Smooth muscle cell (in vitro differentiated cells): ENCODE measurements at regions not wholly inside any gene's neighbourhood (a gene's known extent, or its start where the extent isn't known, plus 50 kb on each side); places are given as distances from the start of the nearest gene placed in this dataset.

ENCODE experiments used
- DNase-seq: peaks from one replicate; lab custom pipeline; 2025; ENCODE audit not compliant: unreplicated experiment; lab: John Stamatoyannopoulos, UW
- H2AFZ ChIP-seq: fragments of 200-600 bp; sonication (generic); 2 replicates; pipeline ENCODE4 v1.6.0; 2016; ENCODE audit warnings: antibody characterized with exemption, low read depth, mild to moderate bottlenecking
- H3F3A ChIP-seq: fragments of 200-600 bp; sonication (generic); 2 replicates; pipeline ENCODE4 v1.6.0; 2017; ENCODE audit warnings: antibody characterized with exemption, low read depth
- H3K27ac ChIP-seq: fragments of 200-600 bp; sonication (generic); 2 replicates; pipeline ENCODE4 v1.5.1; 2016; ENCODE audit warnings: low read depth, mild to moderate bottlenecking
- H3K27me3 ChIP-seq: fragments of 200-600 bp; sonication (generic); 2 replicates; pipeline ENCODE4 v1.6.1; 2016; ENCODE audit warnings: low read depth, mild to moderate bottlenecking
- H3K36me3 ChIP-seq: fragments of 200-600 bp; sonication (generic); 2 replicates; pipeline ENCODE4 v1.5.1; 2016; ENCODE audit warnings: low read depth
- H3K4me1 ChIP-seq: fragments of 200-600 bp; sonication (generic); 2 replicates; pipeline ENCODE4 v1.5.1; 2016; ENCODE audit warnings: low read depth
- H3K4me2 ChIP-seq: fragments of 200-600 bp; sonication (generic); 2 replicates; pipeline ENCODE4 v1.6.0; 2016; ENCODE audit warnings: mild to moderate bottlenecking
- H3K4me3 ChIP-seq: fragments of 200-600 bp; sonication (generic); 2 replicates; pipeline ENCODE4 v1.5.1; 2016; ENCODE audit warnings: mild to moderate bottlenecking
- H3K79me2 ChIP-seq: fragments of 200-600 bp; sonication (generic); 2 replicates; pipeline ENCODE4 v1.6.0; 2016; ENCODE audit warnings: low read depth, mild to moderate bottlenecking
- H3K9ac ChIP-seq: fragments of 200-600 bp; sonication (generic); 2 replicates; pipeline ENCODE4 v1.6.0; 2016; ENCODE audit warnings: low read depth
- H3K9me3 ChIP-seq: fragments of 200-600 bp; sonication (generic); replicated peaks from 2 replicates; pipeline ENCODE4 v1.5.1; 2016; ENCODE audit warnings: low read depth
- H4K20me1 ChIP-seq: fragments of 200-600 bp; sonication (generic); 2 replicates; pipeline ENCODE4 v1.6.0; 2016; ENCODE audit warnings: low read depth
- CTCF ChIP-seq: fragments of 200-600 bp; sonication (generic); IDR thresholded peaks from 2 replicates; pipeline ENCODE4 v1.5.1; 2017; ENCODE audit warnings: borderline replicate concordance, mild to moderate bottlenecking, antibody characterized with exemption; ENCODE audit not compliant: insufficient read depth, poor library complexity, severe bottlenecking
- WGBS: methylation state at CpG from one replicate; pipeline ENCODE4 v1.1.7; 2016; ENCODE audit warnings: low lambda C conversion rate; 5-methylcytosine and 5-hydroxymethylcytosine counted together

- no peak overlapping the region for H3K4me3 ChIP-seq
- WGBS, result 94% methylated on average over 14 of the region's 14 CpGs
- no peak overlapping the region for H2AFZ ChIP-seq
- TF ChIP-seq CTCF, result no peak
- no peaks in the 10 kb centered on the region for H3K9me3 ChIP-seq
- H3K27me3 ChIP-seq, result no peaks in the 10 kb centered on the region
- no peak for DNase-seq
- H3K4me1 ChIP-seq, result no peaks in the 10 kb centered on the region
- no peak overlapping the region for H3K27ac ChIP-seq
- no peak overlapping the region for H3K9ac ChIP-seq
- no peak overlapping the region for H3K4me2 ChIP-seq
- no peaks in the 10 kb centered on the region for H3F3A ChIP-seq
- no peaks in the 10 kb centered on the region for H3K79me2 ChIP-seq
- no peaks in the 10 kb centered on the region for H3K36me3 ChIP-seq
- no peaks in the 10 kb centered on the region for H4K20me1 ChIP-seq
These were observed 55.3 kb upstream of the SALL3 start for GRCh38 chr18:78924301-78924700.

- no peak for TF ChIP-seq CTCF
These were observed 54.7 kb upstream of the SALL3 start for GRCh38 chr18:78924786-78925540.

DNA sequence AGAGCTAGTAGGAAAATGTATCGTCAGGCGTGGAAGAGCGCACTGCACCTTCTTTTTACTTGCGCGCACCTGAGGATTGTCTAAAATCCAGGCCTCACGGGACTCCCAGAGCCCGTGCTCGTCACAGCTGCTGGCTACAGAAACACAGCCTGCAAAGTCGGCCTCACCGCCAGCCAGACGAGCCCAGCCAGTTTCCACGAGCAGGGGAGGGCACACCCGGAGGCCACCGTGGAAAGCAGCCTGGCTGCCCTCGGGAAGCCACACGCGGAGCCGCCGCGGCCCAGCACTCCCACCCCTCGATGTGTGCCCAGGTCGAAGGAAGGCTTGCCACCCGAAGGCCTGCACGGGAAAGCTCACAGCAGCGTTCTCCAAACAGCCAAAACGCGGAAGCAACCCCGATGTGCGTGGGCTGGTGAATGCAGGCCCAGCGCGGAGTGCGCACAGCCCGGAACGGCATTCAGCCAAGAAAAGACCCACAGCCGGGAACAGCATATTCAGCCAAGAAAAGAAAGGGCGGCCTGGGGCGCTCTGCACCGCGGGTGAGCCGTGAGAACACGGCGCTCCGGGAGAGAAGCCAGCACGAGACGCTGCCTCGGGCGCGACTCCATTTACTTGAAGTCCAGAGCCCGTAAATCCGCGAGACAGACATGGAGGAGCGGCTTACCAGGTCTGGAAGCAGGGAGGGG is 53.9 kb upstream of the SALL3 start:
- no peak for DNase-seq
- H2AFZ ChIP-seq, result no peak overlapping the region
- no peaks in the 10 kb centered on the region for H3K4me1 ChIP-seq
- no peak for TF ChIP-seq CTCF
- no peak overlapping the region for H3K9ac ChIP-seq
- no peaks in the 10 kb centered on the region for H3K9me3 ChIP-seq
- no peaks in the 10 kb centered on the region for H3K27me3 ChIP-seq
- WGBS, result 94% methylated on average over 52 of the region's 52 CpGs
- no peaks in the 10 kb centered on the region for H3K36me3 ChIP-seq
- no peak overlapping the region for H3K4me2 ChIP-seq
- no peak overlapping the region for H3K4me3 ChIP-seq
- H3K27ac ChIP-seq, result no peak overlapping the region
- no peaks in the 10 kb centered on the region for H3F3A ChIP-seq
- no peaks in the 10 kb centered on the region for H3K79me2 ChIP-seq
- H4K20me1 ChIP-seq, result no peaks in the 10 kb centered on the region

More at GRCh38 chr18:78924786-78925540, 54.7 kb upstream of the SALL3 start:
- H3K27ac ChIP-seq, result no peak overlapping the region
- 95% methylated on average over 43 of the region's 43 CpGs for WGBS
- no peaks in the 10 kb centered on the region for H3K36me3 ChIP-seq
- H3K27me3 ChIP-seq, result no peaks in the 10 kb centered on the region
- no peak for DNase-seq
- H2AFZ ChIP-seq, result no peak overlapping the region
- H3K9me3 ChIP-seq, result no peaks in the 10 kb centered on the region
- H3K4me3 ChIP-seq, result no peak overlapping the region
- H4K20me1 ChIP-seq, result no peaks in the 10 kb centered on the region
- no peaks in the 10 kb centered on the region for H3K79me2 ChIP-seq
- H3K9ac ChIP-seq, result no peak overlapping the region
- H3K4me2 ChIP-seq, result no peak overlapping the region
- no peaks in the 10 kb centered on the region for H3K4me1 ChIP-seq
- no peaks in the 10 kb centered on the region for H3F3A ChIP-seq

DNA sequence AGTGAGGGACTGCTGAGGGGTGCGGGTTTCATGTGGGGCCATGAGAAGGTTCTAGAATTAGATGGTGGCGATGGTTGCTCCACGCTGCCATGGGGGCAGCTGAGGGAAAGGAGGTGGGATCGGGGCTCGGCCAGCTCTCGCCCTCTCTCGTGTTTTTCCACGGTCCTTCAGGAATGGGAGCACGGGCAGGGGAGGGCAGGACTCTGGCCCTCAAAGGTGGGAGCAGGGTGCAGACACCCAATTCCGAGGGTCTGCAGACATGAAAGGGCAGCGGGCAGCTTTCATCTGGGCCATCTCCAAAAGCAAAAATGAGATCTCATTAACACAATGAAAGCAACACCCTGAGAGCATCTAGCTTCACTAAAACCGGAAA is 53.4 kb upstream of the SALL3 start:
- no peaks in the 10 kb centered on the region for H3K79me2 ChIP-seq
- H3K27me3 ChIP-seq, result no peaks in the 10 kb centered on the region

More for the DNA sequence above, 53.4 kb upstream of the SALL3 start:
- no peak for TF ChIP-seq CTCF
- 97% methylated on average over 12 of the region's 12 CpGs for WGBS
- no peaks in the 10 kb centered on the region for H3K4me1 ChIP-seq
- H3K4me2 ChIP-seq, result no peak overlapping the region
- H3F3A ChIP-seq, result no peaks in the 10 kb centered on the region
- no peak overlapping the region for H3K9ac ChIP-seq
- no peak overlapping the region for H2AFZ ChIP-seq
- H4K20me1 ChIP-seq, result no peaks in the 10 kb centered on the region
- no peak overlapping the region for H3K27ac ChIP-seq
- DNase-seq, result no peak
- H3K4me3 ChIP-seq, result no peak overlapping the region
- no peaks in the 10 kb centered on the region for H3K9me3 ChIP-seq
- no peaks in the 10 kb centered on the region for H3K36me3 ChIP-seq
